ENCODE measurements at regions not wholly inside any gene's neighbourhood (a gene's known extent, or its start where the extent isn't known, plus 50 kb on each side); places are given as distances from the start of the nearest gene placed in this dataset.
"Not testable (repeated sequence)": the region's sequence is repeated elsewhere in the genome, so short reads cannot be mapped to it uniquely, and the experiment has no call there.

DNA sequence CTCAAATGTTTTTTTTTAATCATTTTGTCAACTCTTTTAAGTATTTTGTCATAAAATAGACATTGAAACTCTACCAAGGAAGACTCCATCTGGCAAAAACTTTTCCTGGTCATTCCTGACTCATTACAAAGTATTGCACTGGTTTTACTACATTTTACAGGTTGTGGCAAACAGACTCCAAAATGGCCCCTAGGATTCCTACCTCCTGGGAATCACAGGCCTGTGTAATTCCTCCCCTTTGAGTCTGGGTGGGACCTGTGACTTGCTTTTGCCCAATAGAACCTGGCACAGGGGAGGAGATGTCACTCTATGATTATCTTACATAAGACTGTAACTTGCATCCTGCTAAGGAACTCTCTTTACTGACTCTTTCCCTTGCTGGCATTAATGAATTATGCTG lies 123.6 kb upstream of the KCNJ6 start:
- DNase-seq (ENCODE audit: low spot score): peak; percentile 42

- DNase-seq (ENCODE audit: low spot score): no peak
These were observed 125.2 kb upstream of the KCNJ6 start for GRCh38 chr21:38041493-38041892.

- peak; percentile 94 for DNase-seq (ENCODE audit: low spot score)
These were observed 126.0 kb upstream of the KCNJ6 start for GRCh38 chr21:38042246-38042645.

DNA sequence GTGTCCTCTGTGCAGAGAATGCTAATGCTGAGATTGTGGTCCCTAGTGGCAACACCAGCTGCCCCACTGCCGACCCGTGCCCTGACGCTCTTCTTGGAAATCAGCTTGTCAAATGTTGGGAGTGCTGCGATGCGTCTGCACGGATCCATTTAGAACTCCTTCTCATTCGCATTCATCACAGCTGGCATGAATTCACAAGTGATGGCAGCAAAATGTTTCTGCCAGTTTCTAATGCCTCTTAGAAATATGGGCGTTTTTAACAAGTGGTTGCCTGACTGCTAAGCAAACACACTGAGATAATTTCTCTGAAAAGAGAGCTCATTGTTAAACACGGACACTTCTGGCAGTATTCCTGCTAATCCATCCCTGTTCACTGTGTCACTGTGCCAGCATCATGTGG lies 131.9 kb upstream of the KCNJ6 start:
- DNase-seq (ENCODE audit: low spot score): no peak

DNA sequence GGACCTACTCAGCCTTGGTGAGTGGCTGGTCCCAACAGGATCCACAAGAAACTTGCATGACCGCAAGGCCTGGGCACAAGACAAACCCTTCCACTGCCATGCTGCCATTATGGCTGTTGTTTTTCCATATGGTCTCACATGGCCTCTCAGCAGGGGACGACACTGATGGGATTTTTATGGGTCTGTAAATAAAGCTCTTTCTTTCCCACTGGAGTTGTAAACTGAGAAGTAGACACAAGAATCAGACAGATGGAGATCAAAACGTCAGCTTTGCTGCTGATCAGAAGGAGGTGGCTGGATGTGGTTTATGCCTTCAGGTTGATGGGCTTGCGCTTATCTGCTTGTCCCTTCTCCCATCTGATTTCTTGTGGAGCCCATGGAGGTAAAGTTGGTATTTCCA lies 138.1 kb upstream of the KCNJ6 start:
- no peak for DNase-seq (ENCODE audit: low spot score)

DNA sequence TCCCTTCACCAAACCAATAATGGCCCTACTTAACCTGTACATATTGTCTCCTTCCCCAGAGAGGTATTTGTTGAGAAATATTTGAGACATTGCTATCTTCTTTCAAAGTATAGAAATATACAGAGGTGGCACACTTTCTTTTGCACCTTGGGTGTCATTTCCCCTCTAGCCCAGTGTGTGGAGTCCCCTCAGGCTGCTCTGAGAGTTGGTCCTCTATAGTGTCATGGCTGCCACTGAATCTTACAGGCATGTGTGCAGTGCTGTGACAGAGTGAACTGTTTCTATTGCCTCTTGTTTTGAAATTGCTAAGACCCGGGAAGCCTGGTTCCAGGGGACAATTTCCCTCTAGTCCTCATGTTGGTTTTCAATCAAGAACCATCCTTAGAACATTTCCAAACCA lies 140.2 kb upstream of the KCNJ6 start:
- DNase-seq (ENCODE audit: low spot score): no peak

GRCh38 chr21:38057626-38058025 lies 141.4 kb upstream of the KCNJ6 start:
- no peak for DNase-seq (ENCODE audit: low spot score)

DNA sequence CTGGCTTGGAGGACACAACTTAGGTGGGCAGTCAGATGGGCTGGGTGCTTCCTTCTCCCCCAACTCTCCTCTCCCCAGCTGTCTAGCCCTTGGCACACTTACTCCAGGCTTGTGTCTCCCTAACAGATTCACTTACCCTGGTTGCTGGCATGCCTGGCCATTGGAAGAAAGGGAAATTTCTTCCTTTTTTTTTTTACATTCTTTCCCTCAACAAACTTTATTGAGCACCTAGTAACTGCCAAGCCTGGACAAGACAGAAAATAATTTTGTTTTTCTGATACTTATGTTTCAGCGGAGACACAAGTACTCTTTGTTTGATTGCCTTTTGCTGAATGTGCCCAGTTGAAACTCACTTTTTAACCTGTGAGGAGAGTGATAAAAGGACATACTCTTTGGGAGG lies 144.3 kb upstream of the KCNJ6 start:
- no peak for DNase-seq (ENCODE audit: low spot score)

DNA sequence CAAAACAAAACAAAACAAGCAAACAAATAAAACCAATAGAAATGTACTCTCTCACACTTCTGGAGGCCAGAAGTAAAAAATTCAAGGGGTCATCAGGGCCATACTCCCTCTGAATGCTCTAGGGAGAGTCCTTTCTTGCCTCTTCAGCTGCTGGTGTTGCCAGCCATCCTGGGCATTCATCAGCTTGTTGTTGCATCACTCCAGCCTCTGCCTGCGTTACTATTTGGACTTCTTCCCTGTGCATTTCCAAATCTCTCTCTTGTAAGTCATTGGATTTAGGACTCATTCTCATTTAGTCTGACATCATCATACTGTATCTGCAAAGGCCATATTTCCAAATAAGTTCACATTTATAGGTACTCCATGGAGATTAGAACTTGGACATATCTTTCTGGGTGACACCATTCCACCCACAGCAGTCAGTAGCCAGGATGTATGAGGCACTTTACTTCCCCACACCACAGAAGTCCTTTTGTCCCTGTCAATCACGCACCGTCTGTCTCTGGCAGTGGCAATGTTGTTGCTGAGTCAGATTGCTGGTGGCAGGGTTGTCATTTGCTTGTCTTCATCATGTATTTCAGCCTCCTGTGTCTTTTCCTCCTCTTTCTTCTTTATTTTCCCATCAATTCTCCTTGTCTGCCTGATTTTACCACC lies 151.0 kb upstream of the KCNJ6 start:
- no peak for DNase-seq (ENCODE audit: low spot score)

- DNase-seq (ENCODE audit: low spot score): no peak
These were observed 156.2 kb upstream of the KCNJ6 start for GRCh38 chr21:38072489-38072888.

GRCh38 chr21:38075833-38076587 lies 159.8 kb upstream of the KCNJ6 start:
- DNase-seq (ENCODE audit: low spot score): no peak

DNA sequence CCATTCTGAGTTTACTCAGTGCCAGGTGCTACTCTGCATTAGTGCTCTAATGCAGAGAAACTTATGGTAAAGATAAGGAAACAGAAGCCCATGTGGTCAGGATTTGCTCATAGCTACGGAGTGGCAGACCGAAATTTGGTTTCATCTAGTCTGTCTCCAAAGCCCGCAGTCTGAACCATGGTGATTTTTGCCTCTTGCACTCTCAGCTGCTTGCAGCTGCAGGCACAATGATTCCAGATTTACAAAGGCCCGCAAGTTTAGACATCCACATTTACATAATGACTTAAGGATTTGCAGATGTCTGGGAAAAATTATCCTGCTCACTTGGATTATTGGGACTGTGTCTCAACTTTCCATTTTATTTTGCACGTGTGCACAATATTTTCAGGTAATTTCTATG lies 161.3 kb upstream of the KCNJ6 start:
- DNase-seq (ENCODE audit: low spot score): no peak

DNA sequence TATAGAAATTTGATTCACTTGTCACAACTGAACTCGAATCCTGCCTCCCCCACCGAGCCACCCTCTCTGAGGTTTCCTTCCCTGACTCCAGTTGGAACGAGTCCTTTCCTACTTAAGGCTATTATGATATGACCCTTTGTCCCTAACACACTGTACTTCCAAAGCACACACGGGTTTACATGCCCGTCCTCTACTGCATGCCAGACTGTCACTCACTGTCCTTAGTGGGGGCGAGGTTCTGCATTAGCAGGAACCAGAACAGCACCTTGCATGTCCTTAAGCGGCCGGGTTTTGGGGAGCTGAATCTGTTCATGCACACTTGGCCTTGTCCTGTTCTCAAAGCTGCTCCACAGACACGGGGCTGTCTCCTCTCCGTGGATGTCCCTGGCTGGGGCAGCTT lies 164.6 kb upstream of the KCNJ6 start:
- DNase-seq (ENCODE audit: low spot score): no peak

- no peak for DNase-seq (ENCODE audit: low spot score)
These were observed 165.5 kb upstream of the KCNJ6 start for GRCh38 chr21:38081708-38082107.

DNA sequence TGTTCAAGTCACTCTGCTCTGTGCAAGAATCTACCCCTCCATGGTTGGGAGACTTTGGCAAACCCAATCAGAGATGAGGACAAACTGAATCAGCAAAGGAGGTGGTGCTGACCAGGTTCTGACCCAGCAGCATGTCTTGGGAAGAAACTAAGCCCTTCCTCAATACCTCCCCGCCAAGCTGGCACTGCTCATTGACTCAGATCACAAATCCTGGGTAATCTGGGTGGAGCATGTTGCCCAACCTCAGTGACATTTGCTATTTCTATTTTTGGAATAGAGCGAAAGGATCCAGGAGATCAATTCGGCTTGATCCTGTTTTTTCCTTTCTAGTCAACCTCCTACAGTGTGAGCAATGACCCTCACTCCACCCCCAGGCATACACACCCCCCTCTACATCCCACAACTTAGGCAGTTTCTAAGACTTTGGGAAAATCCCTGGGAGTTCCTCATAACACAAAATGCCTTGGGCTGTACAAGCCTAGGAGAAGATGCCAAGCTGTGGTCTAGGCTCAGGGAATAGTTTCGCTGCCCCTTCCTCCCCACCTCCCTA lies 166.8 kb upstream of the KCNJ6 start:
- peak; percentile 30 for DNase-seq (ENCODE audit: low spot score)

- no peak for DNase-seq (ENCODE audit: low spot score)
These were observed 167.3 kb upstream of the KCNJ6 start for GRCh38 chr21:38083535-38083934.

- DNase-seq (ENCODE audit: low spot score): no peak
These were observed 170.2 kb upstream of the KCNJ15 start for GRCh38 chr21:38086580-38086979.

DNA sequence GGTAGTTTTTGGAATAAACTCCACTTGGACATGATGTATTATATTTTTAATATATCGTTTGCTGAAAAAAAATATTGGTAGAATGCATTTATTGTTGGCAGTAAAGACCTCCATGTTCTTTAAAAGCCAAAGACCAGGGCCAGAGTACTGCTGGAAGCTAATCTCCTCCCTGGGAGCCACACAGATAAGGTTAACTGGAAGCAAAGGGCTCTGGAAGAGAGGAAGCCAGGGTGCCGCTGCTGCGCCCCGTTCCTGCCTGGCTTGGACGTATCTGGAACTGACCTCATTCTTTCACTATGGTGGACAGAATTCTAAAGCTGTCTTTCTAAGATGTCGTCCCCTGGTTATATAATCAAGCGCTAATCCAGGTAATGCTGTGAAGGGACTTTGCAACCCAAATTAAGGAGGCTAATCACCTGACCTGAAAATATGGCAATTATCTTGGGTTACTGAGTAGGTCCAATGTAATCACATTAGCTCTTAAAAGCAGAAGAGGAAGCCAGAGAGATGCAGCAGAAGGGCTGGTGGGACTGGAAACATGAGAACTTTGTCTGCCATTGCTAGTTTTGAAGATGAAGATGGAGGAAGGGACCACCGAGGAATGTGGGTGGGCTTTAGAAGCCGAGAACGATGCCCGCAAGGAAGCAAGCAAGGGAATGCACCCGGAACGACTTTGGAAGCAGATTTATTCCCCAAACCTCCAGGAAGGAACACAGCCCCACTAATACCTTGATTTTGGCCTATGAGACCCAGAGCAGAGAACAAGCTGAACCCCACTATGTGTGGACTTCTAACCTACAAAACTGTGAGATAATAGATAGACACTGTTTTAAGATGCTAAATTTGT lies 167.7 kb upstream of the KCNJ15 start:
- DNase-seq (ENCODE audit: low spot score): no peak

- no peak for DNase-seq (ENCODE audit: low spot score)
These were observed 167.1 kb upstream of the KCNJ15 start for GRCh38 chr21:38089763-38090046.

DNA sequence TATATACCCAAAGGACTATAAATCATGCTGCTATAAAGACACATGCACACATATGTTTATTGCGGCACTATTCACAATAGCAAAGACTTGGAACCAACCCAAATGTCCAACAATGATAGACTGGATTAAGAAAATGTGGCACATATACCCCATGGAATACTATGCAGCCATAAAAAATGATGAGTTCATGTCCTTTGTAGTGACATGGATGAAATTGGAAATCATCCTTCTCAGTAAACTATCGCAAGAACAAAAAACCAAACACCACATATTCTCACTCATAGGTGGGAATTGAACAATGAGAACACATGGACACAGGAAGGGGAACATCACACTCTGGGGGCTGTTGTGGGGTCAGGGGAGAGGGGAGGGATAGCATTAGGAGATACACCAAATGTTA lies 165.7 kb upstream of the KCNJ15 start:
- not testable (repeated sequence) for DNase-seq (ENCODE audit: low spot score)

DNA sequence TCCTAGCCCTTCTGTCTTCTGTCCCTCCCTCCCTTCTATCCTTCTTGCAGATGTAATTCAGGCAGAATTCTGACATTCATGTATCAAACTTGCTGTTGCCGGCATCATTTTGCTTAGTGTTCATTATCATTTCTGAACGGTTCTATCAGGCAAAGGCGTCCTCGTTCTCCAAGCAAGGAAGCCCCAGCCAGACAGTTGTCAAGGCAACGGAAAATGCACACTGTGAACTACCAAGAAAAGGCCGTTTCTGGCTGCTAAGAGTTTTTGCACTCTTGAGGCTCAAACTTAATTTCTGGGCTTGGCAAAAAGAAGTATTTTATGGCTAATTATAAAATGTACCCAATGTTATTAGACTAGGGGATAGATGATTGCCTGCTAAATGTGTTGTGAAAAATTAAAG lies 164.7 kb upstream of the KCNJ15 start:
- no peak for DNase-seq (ENCODE audit: low spot score)

GRCh38 chr21:38095220-38095619 lies 161.6 kb upstream of the KCNJ15 start:
- peak; percentile 76 for DNase-seq (ENCODE audit: low spot score)

DNA sequence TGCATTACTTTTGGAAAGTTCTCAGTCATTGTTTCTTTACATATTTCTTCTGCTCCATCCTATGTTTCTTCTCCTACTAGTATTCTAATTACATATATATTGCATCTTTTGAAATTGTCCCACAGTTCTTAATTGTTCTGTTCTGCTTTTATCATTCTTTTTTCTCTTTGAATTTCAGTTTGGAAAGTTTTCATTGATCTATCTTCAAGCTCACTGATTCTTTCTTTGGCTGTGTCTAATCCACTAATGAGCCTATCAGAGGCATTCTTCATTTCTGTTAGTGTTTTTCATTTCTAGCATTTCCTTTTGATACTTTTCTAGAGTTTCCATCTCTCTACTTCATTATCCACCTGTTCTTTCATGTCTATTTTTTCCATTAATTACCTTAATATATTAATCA lies 159.0 kb upstream of the KCNJ15 start:
- DNase-seq (ENCODE audit: low spot score): no peak
